Subcutaneous abdominal adipose tissue (tissue), 5 donors: ENCODE measurements at regions not wholly inside any gene's neighbourhood (a gene's known extent, or its start where the extent isn't known, plus 50 kb on each side); places are given as distances from the start of the nearest gene placed in this dataset.
A peak's percentile ranks its signal among the peaks of the same experiment; 100 is the strongest.

Experiments used
- H3K27ac ChIP-seq: one replicate; pipeline ENCODE4 v1.7.0; 2013; ENCODE audit warnings: low read depth, mild to moderate bottlenecking, inconsistent platforms, low read length, moderate library complexity
- H3K27me3 ChIP-seq, 5 donors: one replicate each; pipeline ENCODE4 v1.7.0; 2013; ENCODE audit warnings: low read length in 5 of 5, inconsistent platforms in 1 of 5; ENCODE audit not compliant: control insufficient read depth in 5 of 5, insufficient read depth in 4 of 5
- H3K36me3 ChIP-seq, 5 donors: one replicate each; pipeline ENCODE4 v1.7.0; 2013; ENCODE audit warnings: low read length in 5 of 5; ENCODE audit not compliant: control insufficient read depth in 5 of 5, insufficient read depth in 5 of 5
- H3K4me1 ChIP-seq, 5 donors: one replicate each; pipeline ENCODE4 v1.7.0; 2013; ENCODE audit warnings: low read length in 5 of 5, mild to moderate bottlenecking in 3 of 5, moderate library complexity in 1 of 5; ENCODE audit not compliant: control insufficient read depth in 5 of 5, insufficient read depth in 5 of 5
- H3K4me3 ChIP-seq, 5 donors: one replicate each; pipeline ENCODE4 v1.7.0; 2013; ENCODE audit warnings: low read length in 5 of 5, low read depth in 1 of 5
- H3K9ac ChIP-seq, 5 donors: one replicate each; pipeline ENCODE4 v1.7.0; 2013; ENCODE audit warnings: low read length in 5 of 5, mild to moderate bottlenecking in 4 of 5, moderate library complexity in 3 of 5
- H3K9me3 ChIP-seq, 5 donors: one replicate each; pipeline ENCODE4 v1.7.0; 2013; ENCODE audit warnings: low read length in 5 of 5; ENCODE audit not compliant: control insufficient read depth in 5 of 5
- donor health status: healthy.
- donor health status: healthy.
- donor health status: healthy.
- donor health status: healthy.
- donor health status: healthy.

DNA sequence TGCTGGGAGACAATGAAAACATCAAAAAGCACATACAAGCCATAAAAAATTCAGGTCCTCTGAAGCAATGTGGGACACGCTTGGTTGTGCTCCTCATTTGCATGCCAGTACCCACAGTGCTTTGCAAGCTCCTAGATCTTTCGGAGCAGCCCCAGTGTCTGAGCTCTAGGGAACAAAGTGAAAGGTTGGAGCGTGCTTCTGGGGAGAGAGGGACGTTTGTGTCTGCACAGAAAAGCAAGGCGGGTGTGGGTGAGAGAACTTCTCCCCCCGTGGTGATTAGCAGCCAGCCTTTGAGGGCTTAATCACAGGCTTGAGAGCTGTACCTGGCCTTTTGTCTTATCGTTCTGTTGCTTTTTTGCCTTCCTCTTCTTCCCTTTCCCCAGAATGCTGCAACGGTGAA, 76.7 kb upstream of the HABP2 start:
- H3K27ac ChIP-seq = no peak overlapping the region
- H3K4me3 ChIP-seq = peak overlapping the region in 4 of 5 donors; percentile 0 to 60 (median 43)
- no peaks in the 10 kb centered on the region for H3K27me3 ChIP-seq
- peaks cover 0 to 31% (median 25%) of the 10 kb centered on the region in 5 donors for H3K4me1 ChIP-seq
- peaks cover 12 to 27% (median 22%) of the 10 kb centered on the region in 5 donors for H3K9me3 ChIP-seq
- no peak overlapping the region for H3K9ac ChIP-seq
- no peaks in the 10 kb centered on the region for H3K36me3 ChIP-seq

DNA sequence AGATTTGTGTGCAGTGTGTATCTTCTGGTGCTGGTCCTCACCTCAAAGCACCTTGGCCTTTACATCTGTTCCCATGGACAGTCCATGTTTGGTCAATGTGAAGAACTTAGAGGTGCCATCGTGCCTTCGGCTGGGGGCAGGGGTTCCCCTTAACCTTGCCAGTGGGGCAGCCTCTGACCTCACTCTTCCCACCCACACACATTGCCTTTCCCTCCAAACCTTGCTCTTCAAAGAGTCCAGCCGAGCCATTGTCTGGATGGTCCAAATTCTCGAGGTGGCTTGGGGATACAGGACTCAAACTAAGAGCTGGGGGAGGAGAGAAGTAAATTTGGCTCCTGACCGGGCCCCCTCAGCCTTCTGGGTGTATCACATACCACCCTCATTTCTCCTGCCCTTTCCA, 76.2 kb upstream of the HABP2 start:
- Histone ChIP-seq H3K9ac (no peak overlapping the region), H3K4me3 (peak overlapping the region in 3 of 5 donors; percentile 42 to 60 (median 44)), H3K27ac (no peak overlapping the region), H3K9me3 (peaks cover 12 to 31% (median 22%) of the 10 kb centered on the region in 5 donors), H3K27me3 (no peaks in the 10 kb centered on the region), H3K4me1 (peaks cover 0 to 31% (median 25%) of the 10 kb centered on the region in 5 donors), H3K36me3 (no peaks in the 10 kb centered on the region)

DNA sequence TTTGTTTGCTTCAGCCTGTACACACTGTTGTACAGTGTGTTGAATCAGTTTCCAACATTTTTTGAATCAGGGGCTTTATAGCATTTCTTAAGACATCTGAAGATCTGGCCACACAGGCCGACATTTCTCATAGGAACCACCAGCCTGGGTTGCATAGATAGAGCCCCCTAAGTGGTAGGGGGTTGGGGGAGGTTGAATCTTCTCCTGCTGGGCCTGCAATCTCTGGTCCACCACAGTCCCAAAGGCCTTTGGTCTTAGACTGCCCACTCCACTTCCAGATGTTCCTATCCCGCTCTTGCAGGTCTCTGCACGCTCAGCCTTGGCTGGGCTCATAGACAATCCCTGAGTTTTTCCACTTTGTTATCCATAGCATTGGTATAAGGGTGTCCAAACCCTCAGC, 75.4 kb upstream of the HABP2 start:
- no peak overlapping the region for H3K27ac ChIP-seq
- peaks cover 0 to 31% (median 25%) of the 10 kb centered on the region in 5 donors for H3K4me1 ChIP-seq
- no peaks in the 10 kb centered on the region for H3K27me3 ChIP-seq
- no peaks in the 10 kb centered on the region for H3K36me3 ChIP-seq
- H3K4me3 ChIP-seq = no peak overlapping the region
- H3K9me3 ChIP-seq = peaks cover 12 to 32% (median 23%) of the 10 kb centered on the region in 5 donors
- H3K9ac ChIP-seq = no peak overlapping the region

DNA sequence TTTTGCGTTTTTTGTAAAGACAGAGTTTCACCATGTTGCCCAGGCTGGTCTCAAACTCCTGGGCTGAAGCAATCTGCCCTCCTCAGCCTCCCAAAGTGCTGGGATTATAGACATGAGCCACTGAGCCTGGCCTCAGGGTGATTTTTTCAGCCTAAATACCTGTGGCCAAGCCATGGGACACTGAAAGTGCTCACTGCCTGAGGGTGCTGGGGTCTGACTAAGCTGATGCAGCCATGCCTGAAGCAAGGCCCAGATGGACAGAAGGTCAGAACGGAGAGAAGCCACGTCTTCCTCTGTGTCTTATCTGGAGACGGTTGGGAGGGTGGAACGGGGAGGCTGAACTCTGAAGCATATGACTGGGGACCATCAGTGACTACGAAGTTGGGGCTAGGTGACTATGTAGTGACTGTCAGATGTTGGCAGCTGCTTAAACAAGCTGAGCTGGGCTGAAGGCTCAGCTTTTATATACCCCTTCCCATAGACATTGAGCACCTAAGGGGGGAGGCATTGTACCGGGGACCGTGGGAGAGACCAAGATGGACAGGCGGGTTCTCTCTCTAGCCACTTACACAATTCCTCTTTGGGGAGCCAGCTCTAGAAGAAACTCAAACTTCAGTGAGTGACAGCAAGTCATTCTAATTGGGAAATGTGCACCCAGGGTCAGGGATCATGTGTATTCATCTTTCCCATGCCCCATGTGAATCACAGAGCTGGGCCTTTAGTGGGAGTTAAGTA, 73.3 kb upstream of the HABP2 start:
- Histone ChIP-seq H3K9me3 (peaks cover 12 to 32% (median 23%) of the 10 kb centered on the region in 5 donors), H3K4me1 (peaks cover 0 to 22% (median 20%) of the 10 kb centered on the region in 5 donors), H3K27me3 (no peaks in the 10 kb centered on the region), H3K36me3 (no peaks in the 10 kb centered on the region), H3K4me3 (peak overlapping the region in 4 of 5 donors; percentile 2 to 26 (median 13)), H3K9ac (no peak overlapping the region), H3K27ac (no peak overlapping the region)

DNA sequence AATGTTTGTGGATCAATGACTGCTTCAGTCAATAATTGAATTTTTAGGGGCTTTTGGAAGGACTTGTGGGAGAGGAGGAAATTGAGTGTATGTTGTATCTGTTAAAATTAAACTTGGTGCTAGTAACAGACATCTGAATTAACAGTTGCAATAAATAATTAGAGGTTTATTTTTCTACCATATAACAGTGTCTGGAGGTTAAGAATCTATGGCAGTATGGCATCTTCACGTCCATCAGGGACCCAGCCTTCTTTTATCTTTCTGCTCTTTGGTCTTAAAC, 72.8 kb upstream of the HABP2 start:
- H3K27ac ChIP-seq = no peak overlapping the region

DNA sequence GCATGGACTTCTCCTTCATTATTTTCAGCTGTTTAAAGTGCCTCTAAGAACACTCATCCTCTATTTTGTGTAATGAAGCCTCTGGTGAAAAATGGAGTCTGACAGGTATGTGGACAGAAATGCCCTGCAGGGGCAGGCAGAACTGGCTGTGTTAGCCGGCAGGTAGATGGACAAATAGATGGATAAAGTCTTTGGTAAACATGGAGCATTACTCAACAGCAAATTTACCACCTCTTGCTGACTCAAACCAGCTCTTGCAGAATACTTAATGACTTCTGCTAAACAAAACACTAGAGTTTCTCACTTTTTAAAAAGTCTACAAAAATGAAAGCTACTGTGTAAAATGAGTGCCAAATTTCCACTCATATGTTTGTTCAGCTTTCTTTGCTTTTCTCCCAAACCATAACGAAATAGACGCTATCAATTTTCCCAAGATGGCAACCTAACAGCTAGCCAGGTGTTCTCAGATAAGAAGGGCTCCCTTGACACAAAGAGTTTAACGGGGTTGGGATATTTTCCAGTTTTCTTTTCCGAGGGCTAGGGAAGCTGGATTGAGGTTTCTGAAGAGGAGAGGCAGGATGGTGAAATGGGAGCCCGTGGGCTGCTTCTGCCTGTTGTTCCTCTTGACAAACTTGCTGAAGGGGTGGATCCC, 71.9 kb upstream of the HABP2 start:
- H3K36me3 ChIP-seq = no peaks in the 10 kb centered on the region
- no peak overlapping the region for H3K9ac ChIP-seq
- H3K9me3 ChIP-seq = peaks cover 12 to 32% (median 23%) of the 10 kb centered on the region in 5 donors
- no peak overlapping the region for H3K27ac ChIP-seq
- no peak overlapping the region for H3K4me3 ChIP-seq
- H3K4me1 ChIP-seq = peaks cover 0 to 7% (median 7%) of the 10 kb centered on the region in 5 donors
- H3K27me3 ChIP-seq = no peaks in the 10 kb centered on the region

More for the DNA sequence above, 72.8 kb upstream of the HABP2 start:
- peak overlapping the region in 1 of 5 donors; percentile 2 for H3K4me3 ChIP-seq
- no peaks in the 10 kb centered on the region for H3K36me3 ChIP-seq
- peaks cover 12 to 32% (median 23%) of the 10 kb centered on the region in 5 donors for H3K9me3 ChIP-seq
- H3K4me1 ChIP-seq = peaks cover 0 to 17% (median 15%) of the 10 kb centered on the region in 5 donors
- no peak overlapping the region for H3K9ac ChIP-seq
- no peaks in the 10 kb centered on the region for H3K27me3 ChIP-seq

DNA sequence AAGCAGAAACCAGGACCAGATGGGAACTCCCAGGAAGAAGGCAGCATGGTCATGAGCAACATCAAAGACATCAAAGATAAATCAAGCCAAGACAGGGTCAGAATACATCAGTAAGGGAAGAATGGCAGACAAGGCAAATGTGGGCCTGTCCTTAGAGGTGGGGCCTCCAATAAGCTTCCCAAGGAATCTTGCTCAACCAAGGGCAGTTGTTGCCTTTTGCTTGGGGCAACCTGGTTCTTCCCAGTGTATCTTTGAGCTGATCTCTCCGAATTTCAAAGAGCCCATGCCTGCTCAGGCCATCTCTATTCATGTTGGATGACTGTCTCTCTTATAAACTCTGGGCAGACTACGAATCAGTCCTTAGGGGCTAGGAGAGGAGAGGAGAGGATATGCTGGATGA, 68.4 kb upstream of the HABP2 start:
- H3K4me1 ChIP-seq = no peaks in the 10 kb centered on the region
- no peak overlapping the region for H3K27ac ChIP-seq
- no peaks in the 10 kb centered on the region for H3K36me3 ChIP-seq
- no peaks in the 10 kb centered on the region for H3K27me3 ChIP-seq
- peaks cover 5 to 22% (median 20%) of the 10 kb centered on the region in 5 donors for H3K9me3 ChIP-seq
- H3K4me3 ChIP-seq = no peak overlapping the region
- no peak overlapping the region for H3K9ac ChIP-seq

DNA sequence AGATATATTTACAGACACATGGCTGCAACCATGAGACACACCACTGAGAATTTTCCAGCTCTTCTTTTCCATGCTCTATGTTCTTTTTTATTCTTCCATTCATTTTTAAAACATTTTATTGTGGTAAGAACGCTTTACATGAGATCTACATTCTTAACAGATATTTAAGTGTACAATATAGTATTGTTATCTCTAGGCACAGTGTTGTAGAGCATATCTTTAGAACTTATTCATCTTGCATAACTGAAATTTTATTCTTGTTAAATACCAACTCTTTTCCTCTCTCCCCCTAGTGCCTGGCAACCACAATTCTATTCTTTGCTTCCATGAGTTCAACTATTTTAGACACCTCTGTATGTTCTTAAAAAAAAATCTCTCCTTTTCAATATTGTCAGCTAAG, 67.1 kb upstream of the HABP2 start:
- Histone ChIP-seq H3K4me1 (peaks cover 0 to 6% (median 0%) of the 10 kb centered on the region in 5 donors), H3K4me3 (no peak overlapping the region), H3K27ac (no peak overlapping the region), H3K36me3 (no peaks in the 10 kb centered on the region), H3K9ac (no peak overlapping the region), H3K9me3 (peaks cover 0 to 10% (median 7%) of the 10 kb centered on the region in 5 donors), H3K27me3 (no peaks in the 10 kb centered on the region)

DNA sequence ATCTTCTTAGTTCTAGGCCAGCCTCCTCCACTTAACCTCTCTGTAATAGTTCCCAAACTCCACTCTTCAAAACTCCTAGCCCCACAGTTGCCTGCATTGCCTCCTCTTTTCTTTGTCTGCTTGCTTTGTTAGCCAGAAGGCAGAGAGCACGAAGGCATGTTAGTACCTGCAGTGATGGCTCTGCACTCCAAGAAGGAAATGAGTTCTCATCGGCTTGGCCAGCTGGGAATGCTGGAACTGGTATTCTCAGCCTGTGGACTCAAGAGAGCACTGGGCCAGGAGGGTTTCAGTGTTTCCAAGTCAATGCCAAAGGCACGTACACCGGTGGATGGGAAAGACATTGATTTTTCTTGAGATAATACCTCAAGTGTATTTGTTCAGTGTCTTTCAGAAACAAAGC, 66.3 kb upstream of the HABP2 start:
- Histone ChIP-seq H3K9me3 (peaks cover 0 to 3% (median 0%) of the 10 kb centered on the region in 5 donors), H3K27me3 (no peaks in the 10 kb centered on the region), H3K27ac (no peak overlapping the region), H3K4me3 (no peak overlapping the region), H3K9ac (no peak overlapping the region), H3K4me1 (peaks cover 0 to 11% (median 5%) of the 10 kb centered on the region in 5 donors), H3K36me3 (no peaks in the 10 kb centered on the region)

DNA sequence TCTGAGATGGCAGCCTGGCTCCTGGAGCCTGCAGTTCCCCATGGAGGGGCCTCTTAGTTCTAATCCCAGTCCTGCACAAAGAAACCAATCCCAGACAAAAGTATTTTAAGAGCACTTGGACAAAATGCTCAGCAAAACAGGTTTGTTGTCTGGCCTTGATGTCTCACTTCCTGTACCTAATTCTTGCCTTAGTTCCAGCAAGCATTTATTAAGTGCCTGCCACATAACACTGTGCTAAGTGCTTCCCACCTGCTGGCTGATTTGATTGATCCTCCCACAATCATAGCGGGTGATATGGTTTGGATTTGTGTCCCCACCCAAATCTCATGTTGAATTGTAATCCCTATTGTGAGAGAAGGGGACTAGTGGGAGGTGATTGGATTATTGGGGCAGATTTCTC, 65.7 kb upstream of the HABP2 start:
- Histone ChIP-seq H3K4me3 (no peak overlapping the region), H3K27ac (no peak overlapping the region), H3K27me3 (no peaks in the 10 kb centered on the region), H3K36me3 (no peaks in the 10 kb centered on the region), H3K4me1 (peaks cover 0 to 14% (median 10%) of the 10 kb centered on the region in 5 donors), H3K9ac (no peak overlapping the region), H3K9me3 (no peaks in the 10 kb centered on the region)
